ENCODE measurements at regions not wholly inside any gene's neighbourhood (a gene's known extent, or its start where the extent isn't known, plus 50 kb on each side); places are given as distances from the start of the nearest gene placed in this dataset.

- no peak for DNase-seq
Observed at GRCh38 chr6:169843110-169843509, 91.7 kb downstream of the ERMARD start.

GRCh38 chr6:169841907-169842606 lies 90.6 kb downstream of the ERMARD start:
- no peak for DNase-seq

GRCh38 chr6:169841251-169841650 lies 89.8 kb downstream of the ERMARD start:
- no peak for DNase-seq

GRCh38 chr6:169839898-169840631 lies 88.6 kb downstream of the ERMARD start:
- no peak for DNase-seq

GRCh38 chr6:169839493-169839892 lies 88.1 kb downstream of the ERMARD start:
- DNase-seq = no peak

GRCh38 chr6:169839029-169839481 lies 87.6 kb downstream of the ERMARD start:
- no peak for DNase-seq

GRCh38 chr6:169838346-169839028 lies 87.1 kb downstream of the ERMARD start:
- no peak for DNase-seq

GRCh38 chr6:169837529-169838250 lies 86.3 kb downstream of the ERMARD start:
- DNase-seq = no peak

- DNase-seq = no peak
Observed at GRCh38 chr6:169833258-169833794, 81.9 kb downstream of the ERMARD start.

- DNase-seq = peak; percentile 8
Observed at GRCh38 chr6:169832247-169832948, 81.0 kb downstream of the ERMARD start.

- DNase-seq = peak; percentile 46
Observed at GRCh38 chr6:169831450-169832246, 80.2 kb downstream of the ERMARD start.
